ENCODE measurements at regions not wholly inside any gene's neighbourhood (a gene's known extent, or its start where the extent isn't known, plus 50 kb on each side); places are given as distances from the start of the nearest gene placed in this dataset.
"Not testable (repeated sequence)": the region's sequence is repeated elsewhere in the genome, so short reads cannot be mapped to it uniquely, and the experiment has no call there.

DNA sequence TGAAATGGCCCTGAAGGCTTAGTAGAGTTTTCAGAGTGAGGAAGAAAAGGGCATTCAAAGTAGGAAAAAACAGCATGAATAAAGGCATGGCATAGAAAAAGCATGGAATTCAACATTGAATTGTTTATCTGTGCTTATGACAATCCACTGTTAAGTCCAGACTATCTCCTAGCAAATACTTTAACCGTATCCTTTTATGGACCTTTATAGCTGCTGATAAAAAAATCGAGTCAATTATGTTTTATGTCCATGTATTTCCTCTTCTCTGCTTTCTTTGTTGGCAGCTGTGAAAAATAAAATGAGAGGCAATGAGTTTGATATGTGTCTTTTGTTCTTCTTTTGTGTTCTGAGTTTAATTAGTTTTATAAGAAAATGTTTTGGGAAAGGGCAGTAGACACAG is 70.4 kb downstream of the TDRD15 start:
- ATAC-seq (no peak), DNase-seq (no peak)
- no peak overlapping the region for H3K27ac Mint-ChIP-seq
- H3K4me3 Mint-ChIP-seq = no peak overlapping the region
- no peaks in the 10 kb centered on the region for H3K4me1 Mint-ChIP-seq
- no peaks in the 10 kb centered on the region for H3K9me3 ChIP-seq (ENCODE audit: control insufficient read depth, low read length, poor library complexity, severe bottlenecking)
- H3K36me3 Mint-ChIP-seq (ENCODE audit: low read depth) = no peaks in the 10 kb centered on the region
- H3K27me3 Mint-ChIP-seq = peaks cover 6% of the 10 kb centered on the region

DNA sequence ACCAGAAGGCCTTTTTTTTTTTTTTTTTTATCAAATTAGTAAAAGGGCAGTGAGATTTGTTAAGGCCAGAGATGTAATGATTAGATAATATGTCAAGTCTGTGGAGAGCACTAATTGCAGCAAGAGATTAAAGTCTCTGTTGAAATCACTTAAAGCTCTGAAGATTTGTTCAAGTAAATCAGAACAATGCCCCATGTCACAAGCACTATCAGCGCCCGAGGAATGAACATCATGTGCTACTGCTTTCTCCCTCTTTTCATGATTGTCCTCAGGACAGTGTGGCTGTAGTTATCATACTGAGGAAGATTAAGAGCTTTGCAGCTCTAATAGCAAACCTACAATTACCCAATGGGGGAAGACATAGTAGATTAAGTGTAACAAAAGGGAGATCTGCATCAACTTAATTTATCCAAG is 71.1 kb downstream of the TDRD15 start:
- no peak overlapping the region for H3K4me3 Mint-ChIP-seq
- H3K27ac Mint-ChIP-seq = no peak overlapping the region
- ATAC-seq = no peak
- no peak for DNase-seq
- H3K36me3 Mint-ChIP-seq (ENCODE audit: low read depth) = no peaks in the 10 kb centered on the region
- peaks cover 6% of the 10 kb centered on the region for H3K27me3 Mint-ChIP-seq
- no peaks in the 10 kb centered on the region for H3K9me3 ChIP-seq (ENCODE audit: control insufficient read depth, low read length, poor library complexity, severe bottlenecking)
- H3K4me1 Mint-ChIP-seq = no peaks in the 10 kb centered on the region

DNA sequence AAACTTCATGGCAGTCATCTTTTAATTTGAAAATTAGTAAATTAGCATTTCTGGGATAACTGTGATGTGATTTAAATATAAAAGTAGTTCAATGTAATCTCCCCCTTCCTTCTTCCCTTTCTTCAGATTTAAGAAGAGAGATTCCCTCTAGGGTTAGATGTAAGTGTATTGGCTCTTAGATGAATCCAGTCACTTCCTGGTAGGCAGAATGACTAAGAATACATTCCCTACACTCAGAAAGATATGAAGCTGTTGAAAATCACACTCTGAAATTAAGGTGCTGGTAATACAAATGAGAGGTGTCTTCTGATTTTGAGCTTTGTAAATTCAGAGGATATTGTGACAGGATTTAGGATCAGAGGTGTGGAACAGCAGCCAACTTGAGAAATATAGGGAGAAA is 71.6 kb downstream of the TDRD15 start:
- peaks cover 6% of the 10 kb centered on the region for H3K27me3 Mint-ChIP-seq
- no peak for DNase-seq

DNA sequence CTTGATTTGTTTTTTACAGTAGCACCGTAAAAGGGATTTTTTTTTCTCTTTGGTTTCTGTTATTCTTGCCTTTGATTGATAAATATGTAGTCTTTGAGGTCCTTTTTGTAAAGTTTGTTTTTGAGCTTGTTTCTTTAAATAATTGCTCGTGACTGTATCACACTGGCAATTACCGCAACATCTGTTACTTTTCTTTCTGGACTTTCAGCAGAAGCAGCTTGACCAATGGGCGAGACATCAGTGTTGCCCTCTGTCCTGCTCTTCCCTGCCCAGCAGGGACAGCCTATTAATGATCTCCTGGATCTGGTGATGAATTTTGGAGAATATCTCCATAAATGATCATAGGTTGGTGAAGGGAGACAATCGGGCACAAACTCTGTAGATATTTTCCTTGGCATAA is 74.9 kb downstream of the TDRD15 start:
- H3K27me3 Mint-ChIP-seq = peaks cover 6% of the 10 kb centered on the region
- no peak overlapping the region for H3K4me3 Mint-ChIP-seq
- ATAC-seq (no peak), DNase-seq (no peak)
- H3K27ac Mint-ChIP-seq = no peak overlapping the region
- no peaks in the 10 kb centered on the region for H3K4me1 Mint-ChIP-seq
- no peaks in the 10 kb centered on the region for H3K36me3 Mint-ChIP-seq (ENCODE audit: low read depth)
- no peaks in the 10 kb centered on the region for H3K9me3 ChIP-seq (ENCODE audit: control insufficient read depth, low read length, poor library complexity, severe bottlenecking)

More for the DNA sequence above, 71.6 kb downstream of the TDRD15 start:
- H3K9me3 ChIP-seq (ENCODE audit: control insufficient read depth, low read length, poor library complexity, severe bottlenecking) = no peaks in the 10 kb centered on the region
- no peak for ATAC-seq
- H3K36me3 Mint-ChIP-seq (ENCODE audit: low read depth) = no peaks in the 10 kb centered on the region
- H3K4me3 Mint-ChIP-seq = no peak overlapping the region
- H3K4me1 Mint-ChIP-seq = no peaks in the 10 kb centered on the region
- H3K27ac Mint-ChIP-seq = no peak overlapping the region

DNA sequence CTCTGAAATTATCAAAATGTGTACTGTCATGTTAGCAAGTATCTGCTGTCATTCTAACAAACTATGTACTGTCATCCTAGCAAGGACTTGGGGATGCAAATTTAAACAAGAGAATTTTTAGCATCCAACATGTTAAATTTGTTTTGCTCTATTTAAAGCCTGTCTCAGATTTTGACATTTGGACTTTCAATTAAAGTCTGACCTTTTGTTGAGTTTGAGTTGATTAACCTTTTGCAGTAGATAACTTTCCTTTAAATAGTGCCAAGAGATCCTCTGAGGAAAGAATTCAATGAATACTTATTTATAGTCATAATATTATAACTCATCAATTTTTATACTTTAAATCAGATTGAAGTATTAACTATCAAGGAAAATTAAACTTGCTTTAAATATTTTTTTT is 80.2 kb downstream of the TDRD15 start:
- no peak for DNase-seq
- H3K27me3 Mint-ChIP-seq = no peaks in the 10 kb centered on the region
- no peak overlapping the region for H3K27ac Mint-ChIP-seq
- no peak overlapping the region for H3K4me3 Mint-ChIP-seq
- no peak for ATAC-seq
- H3K9me3 ChIP-seq (ENCODE audit: control insufficient read depth, low read length, poor library complexity, severe bottlenecking) = no peaks in the 10 kb centered on the region
- H3K36me3 Mint-ChIP-seq (ENCODE audit: low read depth) = no peaks in the 10 kb centered on the region
- H3K4me1 Mint-ChIP-seq = no peaks in the 10 kb centered on the region

DNA sequence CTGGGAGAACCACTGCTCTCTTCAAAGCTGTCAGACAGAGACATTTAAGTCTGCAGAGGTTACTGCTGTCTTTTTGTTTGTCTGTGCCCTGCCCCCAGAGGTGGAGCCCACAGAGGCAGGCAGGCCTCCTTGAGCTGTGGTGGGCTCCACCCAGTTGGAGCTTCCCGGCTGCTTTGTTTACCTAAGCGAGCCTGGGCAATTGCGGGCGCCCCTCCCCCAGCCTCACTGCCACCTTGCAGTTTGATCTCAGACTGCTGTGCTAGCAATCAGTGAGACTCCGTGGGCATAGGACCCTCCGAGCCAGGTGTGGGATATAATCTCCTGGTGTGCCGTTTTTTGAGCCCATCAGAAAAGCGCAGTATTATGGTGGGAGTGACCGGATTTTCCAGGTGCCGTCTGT is 90.3 kb downstream of the TDRD15 start:
- not testable (repeated sequence) for DNase-seq; H3K4me1 Mint-ChIP-seq; H3K36me3 Mint-ChIP-seq (ENCODE audit: low read depth); H3K9me3 ChIP-seq (ENCODE audit: control insufficient read depth, low read length, poor library complexity, severe bottlenecking); ATAC-seq; H3K27ac Mint-ChIP-seq; H3K4me3 Mint-ChIP-seq; H3K27me3 Mint-ChIP-seq

DNA sequence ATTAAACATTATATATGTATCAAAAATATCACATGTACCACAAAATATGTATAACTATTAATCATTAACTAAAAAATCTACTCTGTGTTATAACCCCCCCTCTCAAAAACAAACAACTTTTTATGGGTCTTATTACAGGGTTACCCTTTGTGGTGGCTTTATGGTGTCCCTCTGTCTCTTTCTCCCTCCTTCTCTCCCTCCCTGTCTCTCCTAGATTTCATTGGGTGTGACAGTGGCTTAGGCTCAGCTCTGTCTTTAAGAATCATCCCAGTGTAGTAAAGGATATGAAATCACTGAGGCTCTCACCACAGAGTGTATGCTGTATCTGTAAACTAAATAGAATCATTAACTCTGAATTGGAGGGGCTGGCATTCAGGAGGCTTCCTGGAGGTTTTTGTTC is 93.7 kb downstream of the TDRD15 start:
- H3K36me3 Mint-ChIP-seq (ENCODE audit: low read depth) = no peaks in the 10 kb centered on the region
- no peaks in the 10 kb centered on the region for H3K27me3 Mint-ChIP-seq
- DNase-seq (no peak), ATAC-seq (no peak)
- no peaks in the 10 kb centered on the region for H3K9me3 ChIP-seq (ENCODE audit: control insufficient read depth, low read length, poor library complexity, severe bottlenecking)
- no peak overlapping the region for H3K27ac Mint-ChIP-seq
- H3K4me3 Mint-ChIP-seq = no peak overlapping the region
- no peaks in the 10 kb centered on the region for H3K4me1 Mint-ChIP-seq

DNA sequence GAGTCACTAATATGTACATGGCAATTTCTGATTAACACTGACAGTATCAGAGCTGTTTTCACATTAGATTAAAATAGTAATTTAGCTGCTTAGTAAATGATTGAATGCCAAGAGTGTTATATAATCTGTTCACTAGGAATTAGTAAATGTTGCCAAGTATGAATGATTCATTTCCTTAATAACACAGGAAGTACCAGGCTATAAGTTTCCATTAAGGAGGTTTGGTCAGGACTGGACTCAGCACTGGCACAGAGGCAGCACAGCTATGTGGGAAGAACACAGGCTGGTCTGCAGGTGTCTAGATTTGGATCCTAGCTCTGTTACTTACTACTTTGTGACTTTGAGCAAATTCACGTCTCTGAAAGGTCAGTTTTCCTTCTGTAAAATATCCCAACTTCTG is 97.2 kb downstream of the TDRD15 start:
- H3K4me3 Mint-ChIP-seq = no peak overlapping the region
- ATAC-seq = no peak
- no peak for DNase-seq
- H3K9me3 ChIP-seq (ENCODE audit: control insufficient read depth, low read length, poor library complexity, severe bottlenecking) = no peaks in the 10 kb centered on the region
- no peaks in the 10 kb centered on the region for H3K36me3 Mint-ChIP-seq (ENCODE audit: low read depth)
- no peaks in the 10 kb centered on the region for H3K4me1 Mint-ChIP-seq
- H3K27ac Mint-ChIP-seq = no peak overlapping the region
- H3K27me3 Mint-ChIP-seq = no peaks in the 10 kb centered on the region

DNA sequence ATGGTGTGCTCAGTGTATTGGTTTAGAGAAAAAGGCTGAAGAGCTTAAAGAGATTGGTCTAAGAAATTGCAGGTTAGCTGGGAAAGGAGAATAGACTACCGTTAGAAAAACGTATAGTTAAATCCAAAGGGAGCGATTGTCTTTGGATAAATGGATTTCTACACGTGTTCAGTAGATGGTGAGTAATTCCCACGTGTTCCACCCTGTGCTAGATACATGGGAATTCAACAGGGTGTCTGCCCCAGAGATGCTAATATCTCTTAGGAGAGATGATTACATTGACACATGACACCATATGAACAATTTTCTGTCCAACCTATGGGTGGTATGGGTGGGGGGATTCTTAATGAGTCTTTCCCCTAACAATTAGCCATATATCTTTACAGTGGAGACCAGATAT is 99.8 kb downstream of the TDRD15 start:
- ATAC-seq (no peak), DNase-seq (no peak)
- H3K36me3 Mint-ChIP-seq (ENCODE audit: low read depth) = no peaks in the 10 kb centered on the region
- H3K27ac Mint-ChIP-seq = no peak overlapping the region
- H3K4me3 Mint-ChIP-seq = no peak overlapping the region
- no peaks in the 10 kb centered on the region for H3K9me3 ChIP-seq (ENCODE audit: control insufficient read depth, low read length, poor library complexity, severe bottlenecking)
- H3K4me1 Mint-ChIP-seq = no peaks in the 10 kb centered on the region
- H3K27me3 Mint-ChIP-seq = no peaks in the 10 kb centered on the region

DNA sequence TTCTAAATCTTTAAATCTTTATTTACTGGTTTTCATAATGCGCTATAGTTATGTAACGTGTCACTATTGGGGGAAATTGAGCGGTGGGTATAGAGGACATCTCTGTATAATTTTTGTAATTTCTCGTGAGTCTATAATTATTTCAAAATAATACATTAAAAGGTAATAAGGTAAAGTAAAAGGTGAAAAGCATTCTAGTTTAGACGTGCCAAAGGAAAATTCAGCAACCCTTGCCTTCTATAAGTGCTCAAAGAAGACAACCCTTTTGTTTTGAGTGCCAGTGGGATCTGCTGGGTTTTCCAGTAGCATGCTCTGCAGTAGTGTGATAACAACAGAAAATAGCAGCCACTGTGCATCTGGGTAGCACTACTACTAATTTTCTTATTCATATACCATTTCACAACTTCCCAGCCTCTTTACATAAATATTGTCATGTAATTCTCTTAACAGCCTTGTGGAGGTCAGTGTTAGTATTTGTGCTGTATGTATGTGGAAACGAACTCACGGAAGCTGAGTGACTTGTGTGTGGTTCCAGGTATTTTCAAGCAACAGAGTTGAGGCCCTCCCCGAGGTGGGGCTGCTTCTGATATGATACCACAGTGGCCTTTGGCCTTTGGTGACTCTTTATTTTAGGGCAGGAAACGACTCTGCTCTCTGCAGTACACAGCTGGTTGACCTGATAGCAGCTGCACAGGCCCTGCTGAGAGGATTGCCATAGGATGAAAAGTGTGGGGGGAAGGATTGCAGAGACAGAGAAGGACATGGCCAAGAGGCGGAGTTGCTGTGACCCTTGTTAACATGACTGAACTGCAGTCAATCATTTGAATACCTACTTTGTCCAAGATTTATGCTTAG is 104.5 kb downstream of the TDRD15 start:
- no peak overlapping the region for H3K4me3 Mint-ChIP-seq
- H3K36me3 Mint-ChIP-seq (ENCODE audit: low read depth) = no peaks in the 10 kb centered on the region
- no peaks in the 10 kb centered on the region for H3K4me1 Mint-ChIP-seq
- DNase-seq = no peak
- no peak for ATAC-seq
- H3K27ac Mint-ChIP-seq = no peak overlapping the region
- no peaks in the 10 kb centered on the region for H3K9me3 ChIP-seq (ENCODE audit: control insufficient read depth, low read length, poor library complexity, severe bottlenecking)
- H3K27me3 Mint-ChIP-seq = no peaks in the 10 kb centered on the region

DNA sequence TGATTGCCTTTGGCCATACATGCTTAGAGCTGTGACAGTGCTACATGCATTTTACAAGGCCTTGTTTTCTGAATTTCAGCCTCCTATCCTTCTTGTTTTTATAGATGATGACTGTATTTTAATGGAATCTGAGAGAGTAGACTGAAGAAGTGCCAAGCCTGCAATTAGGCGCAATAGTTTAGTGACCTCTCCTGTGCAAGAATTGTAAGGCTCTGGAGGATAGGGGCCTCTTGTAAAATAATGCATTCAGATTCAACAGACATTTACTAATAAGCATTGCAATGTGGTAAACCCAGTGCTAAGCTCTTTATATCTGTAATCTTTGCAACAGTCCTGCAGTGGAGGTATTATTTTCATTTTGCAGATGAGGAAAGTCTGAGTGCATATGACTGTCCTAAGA is 105.5 kb downstream of the TDRD15 start:
- ATAC-seq (no peak), DNase-seq (no peak)
- Mint-ChIP-seq H3K27me3 (no peaks in the 10 kb centered on the region), H3K4me3 (no peak overlapping the region), H3K27ac (no peak overlapping the region), H3K36me3 (ENCODE audit: low read depth) (no peaks in the 10 kb centered on the region), H3K4me1 (no peaks in the 10 kb centered on the region)
- no peaks in the 10 kb centered on the region for H3K9me3 ChIP-seq (ENCODE audit: control insufficient read depth, low read length, poor library complexity, severe bottlenecking)

DNA sequence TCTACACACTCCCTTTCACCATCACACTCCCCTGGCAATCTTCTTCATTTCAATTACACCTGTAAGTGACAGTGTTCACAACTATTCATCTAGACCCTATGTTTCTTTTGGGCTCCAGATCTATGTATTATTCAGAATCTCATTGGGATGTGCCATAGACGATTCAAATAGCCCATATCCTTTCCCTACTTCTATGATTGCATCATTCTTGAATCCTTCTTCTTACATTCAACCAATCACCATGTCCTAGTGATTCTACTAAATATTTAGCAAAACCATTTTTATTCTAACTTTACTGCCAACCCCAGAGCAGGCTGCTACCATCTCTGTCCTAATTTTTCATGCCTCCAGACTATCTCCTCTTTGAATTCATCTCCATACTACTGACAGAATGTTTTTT is 106.4 kb downstream of the TDRD15 start:
- H3K4me3 Mint-ChIP-seq = no peak overlapping the region
- no peak for ATAC-seq
- H3K36me3 Mint-ChIP-seq (ENCODE audit: low read depth) = no peaks in the 10 kb centered on the region

DNA sequence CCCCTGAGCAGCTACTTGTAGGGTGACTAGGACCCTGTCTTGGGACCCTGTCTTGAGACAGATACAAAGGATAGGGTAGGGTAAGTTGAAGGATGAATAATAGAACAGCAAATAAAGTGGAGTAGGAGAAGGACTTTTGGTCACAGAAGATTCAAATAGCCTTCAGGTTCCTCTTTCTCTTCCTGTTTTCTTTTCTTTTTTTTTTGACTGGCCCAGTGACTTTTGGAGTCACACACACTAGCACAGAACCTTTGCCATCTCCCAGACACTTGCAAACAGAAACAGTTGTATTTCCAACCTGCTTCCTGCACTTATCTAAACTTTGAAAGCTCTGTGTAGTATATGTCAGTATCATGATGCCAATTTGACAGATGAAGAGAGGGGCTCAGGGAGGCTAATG is 108.2 kb downstream of the TDRD15 start:
- no peaks in the 10 kb centered on the region for H3K36me3 Mint-ChIP-seq (ENCODE audit: low read depth)
- no peak for DNase-seq
- H3K9me3 ChIP-seq (ENCODE audit: control insufficient read depth, low read length, poor library complexity, severe bottlenecking) = no peaks in the 10 kb centered on the region
- no peak overlapping the region for H3K4me3 Mint-ChIP-seq
- ATAC-seq = no peak
- H3K27me3 Mint-ChIP-seq = no peaks in the 10 kb centered on the region
- no peaks in the 10 kb centered on the region for H3K4me1 Mint-ChIP-seq
- peak overlapping the region; percentile 27 for H3K27ac Mint-ChIP-seq

More for the DNA sequence above, 106.4 kb downstream of the TDRD15 start:
- no peaks in the 10 kb centered on the region for H3K9me3 ChIP-seq (ENCODE audit: control insufficient read depth, low read length, poor library complexity, severe bottlenecking)
- H3K27me3 Mint-ChIP-seq = no peaks in the 10 kb centered on the region
- H3K4me1 Mint-ChIP-seq = no peaks in the 10 kb centered on the region
- no peak overlapping the region for H3K27ac Mint-ChIP-seq
- no peak for DNase-seq

DNA sequence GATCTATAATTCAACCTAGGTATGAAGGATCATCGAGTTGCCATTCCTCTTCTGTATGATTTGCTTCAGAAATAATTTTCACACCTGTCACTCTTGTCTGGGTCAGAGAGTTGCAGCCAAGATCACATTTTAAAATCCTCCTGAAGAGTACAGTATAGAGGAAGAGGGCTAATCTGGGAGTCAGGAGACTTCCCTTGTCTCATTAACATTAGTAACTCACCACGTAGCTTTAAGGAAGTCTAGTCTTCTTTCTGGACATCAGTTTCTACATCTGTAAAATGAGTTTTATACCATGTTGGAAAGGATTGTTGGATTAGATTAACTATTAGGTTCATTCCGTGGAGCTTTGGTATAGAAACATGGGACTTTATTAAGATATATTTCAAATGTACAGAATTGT is 109.4 kb downstream of the TDRD15 start:
- Mint-ChIP-seq H3K36me3 (ENCODE audit: low read depth) (no peaks in the 10 kb centered on the region), H3K4me3 (no peak overlapping the region), H3K27me3 (no peaks in the 10 kb centered on the region), H3K4me1 (no peaks in the 10 kb centered on the region), H3K27ac (no peak overlapping the region)
- no peaks in the 10 kb centered on the region for H3K9me3 ChIP-seq (ENCODE audit: control insufficient read depth, low read length, poor library complexity, severe bottlenecking)
- DNase-seq (no peak), ATAC-seq (no peak)
